ENCODE measurements at regions not wholly inside any gene's neighbourhood (a gene's known extent, or its start where the extent isn't known, plus 50 kb on each side); places are given as distances from the start of the nearest gene placed in this dataset.

GRCh38 chr4:138902705-138903104 lies 112.9 kb upstream of the NOCT start:
- TF ChIP-seq POLR2AphosphoS5 (IDR thresholded peaks at IDR 0.05; ENCODE audit: borderline replicate concordance, low read depth, low read length) (no peak), EZH2 (IDR thresholded peaks at IDR 0.05) (no peak), FOXP2 (optimal IDR thresholded peaks at IDR 0.05; ENCODE audit: control extremely low read depth, extremely low read length, insufficient read depth) (no peak)
